HCT116 (cell line): ENCODE measurements at regions not wholly inside any gene's neighbourhood (a gene's known extent, or its start where the extent isn't known, plus 50 kb on each side); places are given as distances from the start of the nearest gene placed in this dataset.

Experiments
- ATAC-seq: fragments of 200-7000 bp; cut with Tn5 transposase; 2 replicates; pipeline ENCODE4 v1.9.1; 2020; ENCODE audit warnings: mild to moderate bottlenecking, moderate library complexity
- BruUV-seq: library from RNA; stranded (reverse); fragments of 400-500 nt; replicated peaks from 2 replicates; lab custom pipeline; 2021; lab: Mats Ljungman, UMichigan
- CTCF ChIA-PET: fragments of 300-600 bp; sonication (Branson Sonifier 250); formaldehyde crosslinking; loops from one replicate; lab custom pipeline; 2021; ENCODE audit warnings: antibody characterized with exemption; lab: Charles Lee
- POLR2A ChIA-PET: fragments of 300-600, 350-600 bp; sonication (Branson Sonifier 250); formaldehyde crosslinking; loops from one replicate; lab custom pipeline; 2021; ENCODE audit warnings: antibody characterized with exemption; lab: Charles Lee
- RAD21 ChIA-PET, 2 experiments: fragments of 300-600 bp; sonication (Branson Sonifier 250); formaldehyde crosslinking; loops; one replicate each; lab custom pipeline; 2023; ENCODE audit warnings: low total read pairs in 2 of 2; ENCODE audit not compliant: uncharacterized antibody in 2 of 2, unreplicated experiment in 2 of 2, low non-redundant PET in 1 of 2; lab: Charles Lee
- DNase-seq: peaks from one replicate; pipeline ENCODE4 v3.0.0-alpha.2; 2010; ENCODE audit warnings: low read depth, low spot score
- H2AFZ ChIP-seq: fragments of 200-600 bp; shearing (Covaris generic), sonication (generic); 2 replicates; pipeline ENCODE4 v1.6.1; 2017; ENCODE audit warnings: low read depth, mixed run types, mixed read lengths, antibody characterized with exemption, low read length; ENCODE audit not compliant: poor library complexity, severe bottlenecking
- H3K27ac ChIP-seq: 2 replicates; pipeline ENCODE4 v1.5.1; 2012; ENCODE audit warnings: low read depth, low read length
- H3K27me3 ChIP-seq: fragments of 200-600 bp; sonication (generic); 2 replicates; pipeline ENCODE4 v1.6.1; 2016; ENCODE audit warnings: mixed run types, low read length, mixed read lengths; ENCODE audit not compliant: insufficient read depth
- H3K36me3 ChIP-seq, 2 experiments: fragments of 200-500 bp in 1 of 2; fragments of 200-600 bp in 1 of 2; sonication (Bioruptor generic) in 1 of 2; sonication (generic) in 1 of 2; 2 replicates each; pipeline versions ENCODE4 v1.5.1 to v1.6.1; 2014 to 2016; ENCODE audit warnings: low read length in 2 of 2, inconsistent platforms in 1 of 2, mixed read lengths in 1 of 2, mixed run types in 1 of 2; ENCODE audit not compliant: insufficient read depth in 2 of 2, control insufficient read depth in 1 of 2
- H3K4me1 ChIP-seq, 2 experiments: fragments of 200-600 bp in 1 of 2; sonication (generic) in 1 of 2; 2 replicates each; pipeline versions ENCODE4 v1.5.1 to v1.6.1; 2012 to 2017; ENCODE audit warnings: low read length in 2 of 2, inconsistent platforms in 1 of 2, mild to moderate bottlenecking in 1 of 2, mixed read lengths in 1 of 2, mixed run types in 1 of 2, moderate library complexity in 1 of 2; ENCODE audit not compliant: insufficient read depth in 2 of 2, control insufficient read depth in 1 of 2
- H3K4me2 ChIP-seq: fragments of 200-600 bp; sonication (generic); 2 replicates; pipeline ENCODE4 v1.6.1; 2017; ENCODE audit warnings: mixed run types, low read length, mixed read lengths
- H3K4me3 ChIP-seq, 2 experiments: fragments of 200-600 bp in 1 of 2; sonication (generic) in 1 of 2; replicated peaks in 1 of 2; 2 replicates each; pipeline ENCODE4 v1.5.1; 2011 to 2016; ENCODE audit warnings: low read length in 2 of 2, control low read depth in 1 of 2, low read depth in 1 of 2, mild to moderate bottlenecking in 1 of 2, mixed read lengths in 1 of 2, mixed run types in 1 of 2
- H3K79me2 ChIP-seq: fragments of 200-600 bp; sonication (generic); 2 replicates; pipeline ENCODE4 v1.6.1; 2017; ENCODE audit warnings: mild to moderate bottlenecking, mixed run types, low read length, moderate library complexity, mixed read lengths; ENCODE audit not compliant: insufficient read depth
- H3K9ac ChIP-seq: fragments of 200-600 bp; sonication (generic); 2 replicates; pipeline ENCODE4 v1.6.1; 2016; ENCODE audit warnings: low read length, mixed read lengths
- H3K9me2 ChIP-seq: fragments of 200-600 bp; sonication (generic), shearing (Covaris generic); 2 replicates; pipeline ENCODE4 v1.6.1; 2017; ENCODE audit warnings: mixed run types, mild to moderate bottlenecking, moderate library complexity; ENCODE audit not compliant: insufficient read depth
- H3K9me3 ChIP-seq, 2 experiments: fragments of 200-500 bp in 1 of 2; fragments of 200-600 bp in 1 of 2; sonication (Bioruptor generic) in 1 of 2; sonication (generic) in 1 of 2; 2 replicates each; pipeline ENCODE4 v1.6.1; 2014 to 2017; ENCODE audit warnings: low read length in 2 of 2, mixed read lengths in 2 of 2, inconsistent platforms in 1 of 2, low read depth in 1 of 2, mild to moderate bottlenecking in 1 of 2, mixed run types in 1 of 2, moderate library complexity in 1 of 2; ENCODE audit not compliant: control insufficient read depth in 1 of 2, insufficient read depth in 1 of 2
- H4K20me1 ChIP-seq: fragments of 200-600 bp; sonication (generic), shearing (Covaris generic); 2 replicates; pipeline ENCODE4 v1.6.1; 2017; ENCODE audit warnings: mixed run types, mild to moderate bottlenecking, moderate library complexity; ENCODE audit not compliant: insufficient read depth
- ATF3 ChIP-seq: IDR thresholded peaks from 2 replicates; pipeline ENCODE4 v1.6.1; 2012
- CEBPB ChIP-seq: IDR thresholded peaks from 2 replicates; pipeline ENCODE4 v1.6.1; 2012; ENCODE audit warnings: low read depth
- CTCF ChIP-seq, 3 experiments: fragments of 200-600 bp in 1 of 3; sonication (generic) in 1 of 3; IDR thresholded peaks in 2 of 3; conservative IDR thresholded peaks in 1 of 3; 2 replicates each; pipeline ENCODE4 v1.5.1; 2012 to 2017; ENCODE audit warnings: low read depth in 2 of 3, low read length in 2 of 3, antibody characterized with exemption in 1 of 3, borderline replicate concordance in 1 of 3, control low read depth in 1 of 3, mild to moderate bottlenecking in 1 of 3, mixed read lengths in 1 of 3, mixed run types in 1 of 3, moderate library complexity in 1 of 3; ENCODE audit not compliant: insufficient read depth in 1 of 3
- EGR1 ChIP-seq: IDR thresholded peaks from 2 replicates; pipeline ENCODE4 v1.6.1; 2012; ENCODE audit warnings: low read depth
- EZH2 ChIP-seq: fragments of 200-600 bp; sonication (generic); IDR thresholded peaks from 2 replicates; pipeline ENCODE4 v1.6.1; 2017; ENCODE audit warnings: antibody characterized with exemption, mixed run types
- EZH2phosphoT487 ChIP-seq: fragments of 200-600 bp; IDR thresholded peaks from 2 replicates; pipeline ENCODE4 v1.6.1; 2018; ENCODE audit warnings: antibody characterized with exemption, borderline replicate concordance
- FOSL1 ChIP-seq: IDR thresholded peaks from 2 replicates; pipeline ENCODE4 v1.6.1; 2012; ENCODE audit warnings: low read depth
- MAX ChIP-seq: IDR thresholded peaks from 2 replicates; pipeline ENCODE4 v1.6.1; 2012
- POLR2A ChIP-seq: IDR thresholded peaks from 2 replicates; pipeline ENCODE4 v1.7.0; 2011; ENCODE audit warnings: borderline replicate concordance; ENCODE audit not compliant: insufficient read depth, insufficient read length; ENCODE audit errors: extremely low read depth
- POLR2AphosphoS5 ChIP-seq: IDR thresholded peaks from 2 replicates; pipeline ENCODE4 v1.6.1; 2011; ENCODE audit warnings: mild to moderate bottlenecking, low read depth, low read length, moderate library complexity
- RAD21 ChIP-seq: IDR thresholded peaks from 2 replicates; pipeline ENCODE4 v1.6.1; 2012; ENCODE audit warnings: low read depth, mild to moderate bottlenecking
- REST ChIP-seq: IDR thresholded peaks from 2 replicates; pipeline ENCODE4 v1.6.1; 2012; ENCODE audit warnings: low read depth
- SIN3A ChIP-seq: IDR thresholded peaks from 2 replicates; pipeline ENCODE4 v1.6.1; 2012; ENCODE audit warnings: low read depth
- TCF7L2 ChIP-seq: IDR thresholded peaks from 2 replicates; pipeline ENCODE4 v1.7.0; 2011; ENCODE audit warnings: borderline replicate concordance, inconsistent platforms; ENCODE audit not compliant: insufficient read depth, insufficient read length; ENCODE audit errors: extremely low read depth
- YY1 ChIP-seq: IDR thresholded peaks from 2 replicates; pipeline ENCODE4 v1.6.1; 2011; ENCODE audit warnings: low read length, low read depth, moderate library complexity, mild to moderate bottlenecking; ENCODE audit not compliant: insufficient replicate concordance; ENCODE audit errors: extremely low read depth
- ZBTB33 ChIP-seq: IDR thresholded peaks from 2 replicates; pipeline ENCODE4 v1.6.1; 2011; ENCODE audit warnings: mild to moderate bottlenecking, low read length, moderate library complexity; ENCODE audit not compliant: insufficient replicate concordance; ENCODE audit errors: extremely low read depth
- ZFX ChIP-seq: fragments of 450-650 bp; IDR thresholded peaks from 2 replicates; pipeline ENCODE4 v1.6.1; 2017
- ZNF274 ChIP-seq: fragments of 200-500 bp; sonication (Bioruptor generic); IDR thresholded peaks from 2 replicates; pipeline ENCODE4 v1.6.1; 2014; ENCODE audit warnings: mild to moderate bottlenecking, low read depth, low read length, inconsistent platforms
- intact Hi-C: fragments of 100-400 bp; cut with micrococcal nuclease; formaldehyde crosslinking; loops from 2 replicates; pipeline ENCODE4 v1.10.0; 2022

DNA sequence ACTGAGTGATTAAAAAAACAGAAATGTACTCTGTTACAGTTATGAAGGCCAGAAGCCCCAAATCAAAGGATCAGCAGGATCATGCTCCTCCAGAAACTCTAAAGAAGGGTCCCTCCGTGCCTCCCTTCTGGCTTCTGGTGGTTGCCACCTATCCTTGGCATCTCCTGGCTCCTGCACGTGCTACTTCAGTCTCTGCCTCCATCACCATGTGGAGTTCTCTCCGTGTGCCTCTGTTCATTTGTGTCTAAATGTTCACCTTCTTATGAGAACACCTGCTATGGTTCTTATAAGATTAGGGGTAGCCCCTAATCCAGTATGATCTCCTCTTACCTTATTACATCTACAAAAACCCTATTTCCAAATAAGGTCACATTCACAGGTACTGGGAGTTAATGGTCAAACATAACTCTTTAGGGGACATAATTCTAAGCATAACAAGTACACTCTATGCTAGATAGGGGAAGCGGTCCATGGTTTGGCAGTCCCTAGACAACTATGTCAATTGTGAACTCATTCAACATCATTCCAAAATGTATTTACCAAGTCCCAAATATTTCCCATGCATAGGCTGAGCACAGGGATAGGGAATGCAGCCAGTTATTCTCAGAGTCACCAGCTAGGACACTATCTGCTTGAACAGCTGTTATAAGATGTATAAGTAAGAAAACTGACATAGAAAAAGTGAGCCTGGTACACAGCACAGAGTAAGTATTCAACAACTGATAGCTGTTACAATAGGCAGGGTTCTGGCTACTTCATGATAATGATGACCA, 295.5 kb upstream of the BOD1L1 start:
- intact Hi-C loops = loop anchor here (5.0 kb wide), 1 partner anchor 566 kb away; no protein-coding TSS in a partner anchor
- CTCF ChIA-PET = no interaction called here
- Histone ChIP-seq H3K4me3 (no peak overlapping the region), H4K20me1 (no peaks in the 10 kb centered on the region), H3K9me3 (peaks cover 0 to 8% of the 10 kb centered on the region in 2 experiments; a peak in 1 of 4 replicates), H2AFZ (no peak overlapping the region), H3K4me1 (peaks cover 0 to 12% of the 10 kb centered on the region in 2 experiments; a peak in 1 of 4 replicates), H3K9me2 (no peaks in the 10 kb centered on the region), H3K27ac (no peak overlapping the region), H3K79me2 (no peaks in the 10 kb centered on the region), H3K27me3 (no peaks in the 10 kb centered on the region), H3K36me3 (no peaks in the 10 kb centered on the region), H3K9ac (no peak overlapping the region), H3K4me2 (no peak overlapping the region)
- TF ChIP-seq EGR1 = no peak
- no peak for TF ChIP-seq ATF3
- no peak for TF ChIP-seq EZH2phosphoT487
- no peak for TF ChIP-seq RAD21
- no peak for TF ChIP-seq MAX
- no peak for TF ChIP-seq POLR2A
- TF ChIP-seq YY1 = no peak
- no peak for TF ChIP-seq ZFX
- TF ChIP-seq POLR2AphosphoS5 = no peak
- TF ChIP-seq CEBPB = no peak
- no peak for TF ChIP-seq CTCF (IDR thresholded peaks at IDR 0.05 in 2 of 3, conservative IDR thresholded peaks at IDR 0.05 in 1 of 3; ENCODE audit: borderline replicate concordance in 1 of 3, insufficient read depth in 1 of 3, low read depth in 2 of 3, low read length in 2 of 3)
- no peak for TF ChIP-seq TCF7L2
- TF ChIP-seq ZBTB33 = no peak
- TF ChIP-seq SIN3A = no peak
- TF ChIP-seq FOSL1 = no peak
- no peak for TF ChIP-seq ZNF274
- no peak for TF ChIP-seq REST
- TF ChIP-seq EZH2 = no peak
- no peak for ATAC-seq
- DNase-seq = no peak
- POLR2A ChIA-PET = no interaction called here
- BruUV-seq = no TSS peak
- RAD21 ChIA-PET = no interaction called here
